Stimulated activated CD8-positive, alpha-beta memory T cell treated with anti-CD3 and anti-CD28 coated beads, Interleukin-12 subunit alpha, Interleukin-12 subunit beta, amount 100 ng/mL, for 1 hour (primary cell): ENCODE measurements at regions not wholly inside any gene's neighbourhood (a gene's known extent, or its start where the extent isn't known, plus 50 kb on each side); places are given as distances from the start of the nearest gene placed in this dataset.

Experiments
- DNase-seq: peaks from one replicate; pipeline ENCODE4 v3.0.0-alpha.2; 2020; ENCODE audit warnings: low read depth

DNA sequence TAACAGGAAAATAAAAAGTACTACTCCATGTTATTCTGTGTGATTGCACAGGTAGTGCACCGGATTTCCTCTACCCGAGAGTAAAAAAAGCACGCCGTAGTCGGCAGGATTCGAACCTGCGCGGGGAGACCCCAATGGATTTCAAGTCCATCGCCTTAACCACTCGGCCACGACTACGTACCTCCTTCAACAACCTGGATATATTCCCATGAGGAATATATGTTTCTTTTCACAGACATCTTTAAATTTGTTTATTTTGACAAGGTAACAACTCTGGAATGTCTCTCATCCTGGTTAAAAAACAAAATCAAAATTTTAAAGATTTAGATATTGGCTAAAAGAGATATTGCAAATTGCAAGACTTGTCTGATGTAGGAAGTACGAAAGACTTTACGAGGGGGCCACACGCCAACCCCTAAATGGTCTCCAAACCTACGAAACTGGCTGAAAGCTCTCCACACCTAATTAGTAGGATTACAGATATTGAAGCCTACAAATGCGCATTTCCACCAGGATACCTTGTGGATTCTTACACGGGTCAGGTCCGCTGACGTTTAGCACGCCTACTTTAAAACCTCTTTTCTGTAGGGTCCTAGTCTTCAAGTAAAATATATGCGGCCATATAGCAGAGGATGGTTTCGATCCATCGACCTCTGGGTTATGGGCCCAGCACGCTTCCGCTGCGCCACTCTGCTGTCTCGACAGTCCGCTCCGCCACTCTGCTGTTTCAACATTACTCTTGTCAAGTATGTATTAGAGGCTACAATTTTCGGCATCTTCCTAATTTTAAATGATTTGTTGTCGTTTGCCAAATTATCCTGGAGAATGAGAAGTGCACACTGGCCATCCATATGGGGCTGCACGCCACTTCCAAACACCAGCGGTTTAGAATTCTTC, 52.2 kb upstream of the BTN3A2 start:
- peak; percentile 79 for DNase-seq
